SIG-M5 treated with dmso at 0.1 percent for 504 hours (cell line): ENCODE measurements at regions not wholly inside any gene's neighbourhood (a gene's known extent, or its start where the extent isn't known, plus 50 kb on each side); places are given as distances from the start of the nearest gene placed in this dataset.

Source experiments
- DNase-seq: peaks from one replicate; lab custom pipeline; 2025; ENCODE audit not compliant: unreplicated experiment; lab: John Stamatoyannopoulos, UW

DNA sequence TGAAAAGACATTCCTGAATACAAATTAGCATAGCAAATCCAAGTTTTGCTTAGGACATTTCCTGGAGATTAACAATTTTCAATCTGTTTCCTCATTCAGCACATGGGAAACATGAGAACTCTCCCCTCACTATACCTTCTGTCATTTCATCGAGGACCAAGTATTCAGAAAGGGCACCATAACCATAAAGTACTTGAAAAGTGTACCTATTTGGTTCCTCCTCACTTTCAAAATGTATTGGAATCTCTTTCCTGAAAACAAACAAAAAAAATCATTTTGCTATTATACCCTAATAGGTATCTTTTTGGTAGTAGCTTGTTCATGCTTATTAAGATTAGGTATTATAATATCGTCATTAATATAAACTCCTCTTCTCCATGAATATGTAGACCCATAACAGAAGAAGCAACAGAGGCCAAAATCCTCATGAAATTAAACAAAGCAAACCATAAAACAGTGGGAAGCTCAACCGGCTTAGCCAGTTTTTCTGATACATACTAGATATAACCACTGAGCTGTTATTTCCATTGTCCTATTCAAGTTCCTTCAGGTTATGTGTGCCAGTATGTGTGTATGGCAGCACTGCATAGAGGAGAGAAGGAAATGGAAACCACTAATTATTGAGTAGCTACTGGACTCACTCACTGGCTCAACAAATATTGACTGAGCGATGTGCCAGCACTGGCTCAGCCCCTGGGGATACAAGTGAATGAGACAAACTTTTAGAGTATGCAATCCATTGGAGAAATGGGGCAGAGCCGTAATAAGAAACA lies 274.0 kb downstream of the MAFB start:
- peak; percentile 40 for DNase-seq

DNA sequence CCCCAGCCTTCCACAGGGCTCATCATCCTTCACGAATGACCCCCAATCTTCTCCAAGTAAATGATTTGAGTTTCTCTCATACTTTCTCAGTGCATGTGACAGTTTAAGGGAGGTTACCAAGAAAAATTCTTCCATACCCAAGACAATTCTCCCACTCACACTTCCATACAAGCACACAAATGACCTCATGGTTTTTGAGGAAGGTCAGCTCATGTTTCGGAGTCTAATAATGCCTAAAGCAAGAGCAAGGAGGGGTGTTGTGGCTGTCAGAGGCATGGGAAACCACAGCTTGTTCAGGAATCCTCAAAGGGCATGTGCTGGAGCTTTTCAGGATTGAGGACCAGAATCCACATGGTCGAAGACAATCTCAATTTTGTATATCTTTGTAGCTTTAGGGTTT lies 279.0 kb downstream of the MAFB start:
- DNase-seq = no peak

DNA sequence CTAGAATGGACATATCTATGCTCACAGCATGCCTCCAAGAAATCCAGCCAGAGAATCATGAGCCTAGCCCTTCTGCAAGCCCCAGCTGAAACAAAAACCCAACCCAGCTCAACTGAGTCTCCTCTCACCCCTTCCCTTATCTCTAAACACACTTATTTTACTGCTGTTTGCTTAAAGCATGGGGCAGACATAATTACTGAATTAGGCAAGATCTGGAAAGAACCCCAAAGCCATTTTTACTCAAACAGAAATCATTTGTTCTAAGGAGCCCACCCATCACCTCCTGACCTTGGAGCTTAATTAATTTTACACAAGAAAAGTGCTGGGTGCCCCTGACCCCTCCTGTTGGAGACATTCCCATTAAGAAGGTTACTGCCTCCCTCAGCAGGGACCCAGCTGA lies 291.6 kb downstream of the MAFB start:
- DNase-seq = no peak

DNA sequence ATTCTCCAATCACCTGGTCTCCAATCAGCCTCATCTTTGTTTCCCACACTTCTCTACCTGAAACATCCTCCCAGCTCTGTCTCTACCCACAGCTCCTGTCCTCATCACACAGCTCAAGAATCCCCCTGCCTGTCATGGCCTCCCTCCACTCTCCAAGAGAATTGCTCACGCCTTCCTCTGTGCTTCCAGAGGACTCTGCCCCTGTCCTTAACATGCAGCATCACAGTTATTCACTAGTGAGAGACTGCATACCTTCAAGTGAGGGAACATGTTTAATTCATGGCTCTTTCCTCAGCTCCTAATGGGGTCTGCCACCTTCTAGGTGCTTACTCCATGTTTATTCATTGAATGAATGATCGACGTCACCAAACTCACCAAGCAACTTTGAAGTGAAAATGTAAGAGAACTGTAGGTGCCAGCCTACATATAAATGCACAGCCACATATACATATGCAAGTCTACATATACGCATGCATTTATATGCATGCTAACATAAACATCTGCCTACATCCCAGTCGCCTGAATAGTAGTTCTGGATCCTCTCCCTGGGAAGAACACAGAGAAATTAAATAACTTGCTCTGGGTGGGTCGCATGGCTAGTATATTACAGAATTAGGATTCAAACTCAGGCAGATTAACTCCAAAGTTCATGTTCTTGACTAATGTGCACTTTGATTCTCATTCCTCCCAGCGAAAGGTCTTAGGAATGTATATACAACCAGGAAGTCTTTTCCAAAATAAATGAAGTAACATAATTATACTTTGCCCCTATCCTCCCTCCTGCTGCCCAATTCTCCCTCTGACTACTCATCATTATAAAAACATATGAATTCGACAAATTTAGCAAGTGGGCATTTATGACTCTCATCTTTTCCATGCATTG lies 295.6 kb downstream of the MAFB start:
- no peak for DNase-seq

DNA sequence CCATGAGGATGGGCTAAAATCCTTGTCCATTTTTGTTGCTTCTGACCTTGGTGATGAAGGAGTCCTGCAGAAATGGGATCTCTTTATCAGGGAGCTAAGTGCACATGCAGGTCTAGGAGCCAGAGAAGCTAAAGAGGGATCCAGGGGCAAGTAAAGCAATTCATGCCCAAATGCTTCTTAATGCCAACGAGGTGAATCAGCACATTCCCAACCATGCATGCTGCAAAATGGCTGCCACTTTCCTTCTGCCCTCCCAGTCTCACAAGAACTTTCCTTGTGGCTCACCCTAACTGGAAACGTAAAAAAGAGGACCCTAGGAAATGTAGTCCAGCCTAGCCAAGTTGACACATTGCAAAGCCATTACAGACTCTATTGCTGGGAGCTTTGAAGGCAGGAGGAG lies 298.4 kb downstream of the MAFB start:
- no peak for DNase-seq

DNA sequence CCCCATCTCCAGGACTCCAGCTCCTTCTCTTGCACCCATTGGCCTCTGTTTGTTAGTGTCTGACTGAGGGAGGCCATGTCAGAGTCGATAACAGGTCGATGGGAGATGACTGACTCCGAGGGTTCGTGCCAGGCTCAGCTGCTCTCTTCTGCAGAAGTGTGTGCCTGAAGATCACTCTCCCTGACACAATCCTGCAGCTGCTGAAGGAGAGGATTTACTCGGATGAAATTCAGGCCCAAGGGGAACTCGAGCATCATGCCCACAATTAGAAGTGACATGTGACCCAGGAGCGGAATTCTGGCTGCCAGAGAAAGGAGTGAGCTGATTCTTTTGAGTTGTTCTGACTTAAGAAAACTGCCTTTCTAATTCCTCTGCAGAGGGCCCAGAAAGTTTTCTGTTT lies 318.2 kb downstream of the MAFB start:
- DNase-seq = no peak

DNA sequence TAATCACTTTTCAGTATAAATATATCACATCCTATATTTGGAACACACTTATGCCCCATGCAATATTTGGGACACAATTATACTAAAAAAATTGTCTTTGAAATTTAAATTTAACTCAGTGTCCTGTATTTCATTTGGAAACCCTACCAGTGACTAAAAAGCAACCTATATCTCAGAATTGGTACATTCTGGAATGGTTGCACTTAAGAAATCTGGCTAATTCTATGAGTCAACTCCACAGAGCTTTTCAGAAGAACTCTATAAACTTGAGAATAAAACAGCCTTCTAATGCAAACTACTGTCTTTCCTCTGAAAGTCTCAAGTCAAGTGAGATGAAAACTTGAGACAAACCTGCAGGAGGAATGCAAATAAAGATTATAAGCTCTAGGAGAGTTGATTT lies 320.2 kb downstream of the MAFB start:
- DNase-seq = no peak

DNA sequence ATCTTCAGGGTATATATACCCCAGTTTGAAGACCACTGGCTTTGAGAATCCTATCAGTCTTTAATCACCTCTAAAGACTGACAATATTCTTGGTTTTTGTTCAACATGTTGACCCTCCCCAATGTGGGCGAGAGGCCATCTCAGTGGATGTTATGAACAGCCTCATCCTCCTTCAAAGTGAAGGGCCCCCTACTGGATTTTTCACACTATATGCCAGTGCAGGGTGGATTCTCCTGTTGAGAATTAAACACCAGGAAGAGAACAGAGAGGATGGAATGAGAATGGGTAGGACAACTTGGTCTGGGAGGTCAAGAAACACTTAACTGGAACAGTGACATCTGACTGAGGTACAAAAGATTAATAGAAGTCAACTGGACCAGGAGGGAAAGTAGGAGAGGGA lies 327.1 kb downstream of the MAFB start:
- no peak for DNase-seq

DNA sequence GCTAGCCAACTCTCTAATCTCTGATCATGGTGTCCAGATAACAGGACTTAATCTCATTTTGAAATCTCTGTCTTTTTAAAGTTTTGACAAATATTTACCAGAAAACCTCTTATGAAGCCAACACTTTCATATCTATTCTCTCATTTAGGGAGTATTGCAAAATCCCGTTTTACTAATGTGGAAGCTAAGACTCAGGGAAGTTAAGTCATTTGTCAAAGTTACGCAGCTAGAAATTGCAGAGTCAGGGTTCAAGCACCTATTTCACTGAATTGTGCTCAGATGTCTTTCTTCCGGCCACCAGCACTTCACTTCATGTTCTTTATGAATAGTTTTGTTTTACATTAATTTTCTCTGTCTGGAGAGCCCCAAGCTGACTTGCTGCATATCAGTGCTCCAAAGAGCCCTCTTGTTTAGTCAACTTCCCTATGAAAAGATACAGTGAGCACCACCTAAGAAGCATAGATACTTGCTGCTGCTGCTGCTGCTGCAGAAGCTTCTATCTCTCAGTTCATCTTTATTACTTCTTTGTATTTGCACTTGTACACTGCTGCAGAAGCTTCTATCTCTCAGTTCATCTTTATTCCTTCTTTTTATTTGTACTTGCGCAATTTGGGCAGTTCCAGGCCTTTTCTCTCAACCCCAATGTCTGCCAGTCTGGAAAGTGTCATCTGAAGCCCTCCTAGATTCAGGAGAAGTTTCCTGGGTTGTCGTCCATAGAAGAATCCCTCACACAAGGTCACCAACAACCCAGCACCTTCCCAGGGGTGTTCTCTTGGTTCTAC lies 329.7 kb downstream of the MAFB start:
- peak; percentile 19 for DNase-seq

DNA sequence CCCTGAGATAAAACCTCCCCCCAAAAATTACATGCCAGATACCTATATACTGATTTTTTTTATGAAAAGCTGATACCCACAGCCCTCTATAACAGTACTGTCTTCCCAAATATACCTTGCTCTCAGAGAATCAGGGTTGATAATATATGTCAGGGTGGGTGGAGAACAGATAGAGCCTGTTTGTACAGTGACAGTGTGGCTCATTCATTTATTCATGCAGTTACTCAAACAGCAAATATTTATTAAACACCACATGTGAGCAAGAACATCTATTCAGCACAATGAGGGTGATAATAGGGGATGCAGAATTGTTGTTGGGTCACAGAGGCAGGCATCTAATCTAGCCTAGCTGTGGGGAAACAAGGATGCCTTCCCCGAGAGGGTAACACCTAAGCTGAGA lies 334.2 kb downstream of the MAFB start:
- no peak for DNase-seq

DNA sequence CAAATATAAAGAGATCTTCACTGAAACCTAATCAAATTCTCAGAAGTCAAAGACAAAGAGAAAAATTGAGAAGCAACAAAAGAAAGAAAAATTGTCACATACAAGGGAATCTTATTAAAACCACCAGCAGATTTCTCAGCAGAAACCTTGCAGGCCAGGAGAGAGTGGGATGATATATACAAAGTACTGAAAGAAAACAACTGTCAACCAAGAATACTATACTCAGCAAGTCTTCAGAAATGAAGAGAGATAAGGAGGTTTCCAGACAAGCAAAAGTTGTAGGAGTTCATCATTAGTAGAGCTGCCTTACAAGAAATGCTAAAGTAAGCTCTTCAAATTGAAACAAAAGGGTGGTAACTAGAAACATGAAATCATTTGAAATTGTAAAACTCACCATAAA lies 345.6 kb downstream of the MAFB start:
- DNase-seq = no peak

DNA sequence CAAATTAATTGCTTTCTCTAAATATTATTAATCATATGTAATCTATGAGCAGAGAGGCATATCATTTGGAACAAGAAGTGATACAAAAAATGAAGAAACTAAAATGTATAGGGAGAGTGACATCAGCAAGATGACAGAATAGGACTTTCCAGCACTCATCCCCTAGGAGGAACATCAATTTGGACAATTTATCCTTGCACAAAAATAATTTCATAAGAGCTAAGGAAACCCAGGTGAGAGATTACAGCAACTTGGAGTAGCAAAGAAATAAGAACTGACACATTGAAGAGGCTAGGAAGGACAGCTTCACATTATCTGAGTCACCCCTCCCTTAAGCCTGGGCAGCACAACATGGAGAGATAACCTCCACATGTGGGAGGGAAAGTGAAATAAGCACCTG lies 347.5 kb downstream of the MAFB start:
- no peak for DNase-seq

DNA sequence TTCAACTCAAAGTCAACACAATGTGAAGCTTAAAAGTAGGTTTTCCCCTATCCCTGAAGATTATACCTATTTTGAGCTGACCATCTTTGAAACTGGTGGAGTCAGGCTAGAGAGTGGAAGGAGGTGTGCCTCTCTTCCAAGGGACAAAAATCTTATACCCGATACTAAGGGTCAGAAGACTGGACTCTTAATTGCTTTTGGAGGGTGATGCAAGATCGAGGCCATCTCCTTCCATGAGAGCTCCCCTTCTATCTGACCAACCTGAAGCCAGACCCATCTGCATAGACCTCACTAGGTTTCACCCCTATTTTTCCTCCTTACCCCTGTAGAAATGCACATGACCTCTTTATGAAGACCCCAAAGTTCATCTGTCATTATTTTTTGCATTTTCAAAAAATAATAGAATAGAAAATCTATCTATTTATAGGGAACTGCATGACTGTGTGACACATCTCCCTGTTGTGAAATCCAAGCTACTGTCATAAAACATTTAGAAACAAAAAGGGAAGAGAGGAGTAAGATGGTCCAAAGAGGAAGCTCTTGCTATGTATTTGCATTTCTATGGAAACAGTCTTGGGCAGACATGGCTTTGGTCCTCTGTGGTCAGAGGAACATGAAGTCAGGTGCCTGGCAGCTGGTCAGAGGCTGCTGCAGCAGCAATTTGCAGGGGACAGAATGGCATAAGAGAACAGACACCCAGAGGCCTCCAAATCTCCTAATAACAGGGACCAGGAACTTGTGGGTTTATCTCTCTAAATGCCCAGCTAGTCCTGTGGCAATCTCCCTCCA lies 349.2 kb downstream of the MAFB start:
- DNase-seq = peak; percentile 97

DNA sequence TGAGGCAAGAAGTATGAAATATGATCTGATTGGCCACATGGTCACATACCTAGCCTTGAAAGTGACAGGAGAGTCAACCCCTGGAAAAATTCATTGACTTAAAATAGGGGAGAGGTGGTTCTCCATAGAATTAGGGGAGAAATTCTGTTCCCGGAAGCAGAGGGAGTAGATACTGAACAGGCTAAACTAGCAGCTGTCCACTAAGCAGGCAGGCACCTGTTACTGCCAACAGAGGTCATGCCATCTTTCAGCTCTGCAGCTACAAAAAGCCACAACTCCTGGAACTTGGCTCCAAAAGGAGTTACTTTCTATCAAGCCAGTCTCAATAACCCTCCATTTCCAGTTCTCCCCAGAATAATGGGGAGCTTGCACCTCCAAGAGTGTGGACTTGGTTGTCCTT lies 352.5 kb downstream of the MAFB start:
- no peak for DNase-seq

DNA sequence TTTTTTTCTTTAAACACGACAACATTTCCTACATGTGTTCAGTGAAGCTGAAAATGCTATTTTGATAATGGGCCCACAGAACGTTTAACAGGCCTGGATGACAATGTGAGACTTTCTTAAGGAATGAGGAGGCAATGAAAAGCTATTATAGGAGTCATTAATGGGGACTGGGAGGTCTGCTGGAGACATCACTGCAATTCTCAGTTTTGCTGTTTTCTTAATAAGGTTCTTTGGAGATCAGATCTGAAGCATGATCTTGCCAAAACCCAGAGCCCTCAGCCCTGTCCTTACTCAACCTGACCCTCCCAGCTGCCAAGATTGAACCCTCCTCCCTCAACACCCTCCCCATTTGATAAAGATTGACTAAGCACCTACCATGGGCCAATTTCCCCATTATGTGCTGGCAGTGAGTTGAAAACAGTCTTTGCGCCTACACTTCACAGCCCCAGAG lies 353.1 kb downstream of the MAFB start:
- DNase-seq = no peak

DNA sequence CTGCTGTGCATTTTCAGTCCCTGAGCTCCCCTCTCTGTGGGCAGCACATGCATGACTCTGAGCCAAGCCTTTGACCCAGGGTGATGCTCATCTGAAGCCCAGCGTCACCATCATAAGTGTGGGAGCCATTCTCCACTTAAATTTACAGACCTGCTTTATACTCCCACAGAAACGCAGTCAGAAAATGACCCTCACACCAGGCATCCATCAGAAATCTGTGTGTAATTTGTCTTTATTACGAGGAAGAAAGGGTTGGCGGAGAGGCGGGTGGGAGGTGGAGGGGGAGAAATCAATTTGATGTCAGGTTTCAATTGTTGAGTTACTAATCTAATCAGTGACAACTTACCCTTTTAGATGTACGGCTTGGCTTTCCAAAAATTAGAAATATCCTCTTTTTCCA lies 353.6 kb downstream of the MAFB start:
- DNase-seq = no peak

DNA sequence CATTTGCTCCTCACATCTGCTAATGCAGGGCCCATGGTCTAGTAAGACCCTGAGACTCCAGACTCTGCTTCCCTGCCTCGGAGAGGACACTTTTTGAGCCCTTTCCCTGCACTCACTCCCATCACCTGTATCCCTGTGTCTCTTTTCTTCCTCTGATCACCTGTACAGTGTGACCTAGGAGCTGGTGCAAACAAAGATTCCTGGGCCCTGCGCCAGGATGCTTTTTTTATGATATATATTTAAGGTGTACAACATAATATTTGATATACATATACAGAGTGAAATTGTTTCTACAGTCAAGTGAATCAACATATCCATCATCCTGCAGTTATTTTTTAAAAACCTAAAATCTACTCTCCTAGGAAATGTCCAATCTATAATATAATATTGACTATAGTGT lies 355.4 kb downstream of the MAFB start:
- no peak for DNase-seq

DNA sequence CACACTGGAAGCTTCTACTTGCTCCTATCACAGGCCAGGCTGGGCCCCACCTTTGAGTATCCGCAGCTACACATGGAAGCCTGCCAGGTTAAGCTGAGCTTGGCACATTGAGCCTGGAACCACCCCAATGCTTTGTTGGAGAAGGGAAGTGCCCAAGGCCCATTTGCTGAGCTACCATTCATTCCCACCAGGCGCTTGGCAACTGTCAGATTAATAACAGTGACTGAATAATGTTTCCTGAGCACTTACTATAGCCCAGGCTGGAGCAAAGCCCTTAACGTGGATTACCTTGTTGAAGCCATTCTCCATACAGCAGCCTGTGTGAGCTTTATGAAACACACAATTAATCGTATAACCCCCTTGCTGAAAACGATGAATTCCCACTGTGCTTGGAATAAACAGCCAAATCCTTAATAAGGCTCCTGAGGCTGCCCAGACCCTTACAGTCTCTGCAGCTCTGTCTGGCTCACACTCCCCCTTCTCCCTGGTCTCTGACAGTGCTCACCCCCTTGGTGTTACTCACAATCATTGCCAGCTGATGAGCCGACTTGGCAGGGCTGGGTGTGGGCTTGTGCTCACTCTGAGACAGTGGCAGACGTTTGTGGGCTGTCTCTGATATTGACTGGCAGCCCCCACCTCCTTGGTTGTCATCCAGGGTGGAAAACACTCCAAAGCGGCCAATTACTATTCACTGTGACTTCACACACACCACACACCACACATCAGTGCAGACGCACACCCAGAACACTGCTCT lies 357.1 kb downstream of the MAFB start:
- no peak for DNase-seq

DNA sequence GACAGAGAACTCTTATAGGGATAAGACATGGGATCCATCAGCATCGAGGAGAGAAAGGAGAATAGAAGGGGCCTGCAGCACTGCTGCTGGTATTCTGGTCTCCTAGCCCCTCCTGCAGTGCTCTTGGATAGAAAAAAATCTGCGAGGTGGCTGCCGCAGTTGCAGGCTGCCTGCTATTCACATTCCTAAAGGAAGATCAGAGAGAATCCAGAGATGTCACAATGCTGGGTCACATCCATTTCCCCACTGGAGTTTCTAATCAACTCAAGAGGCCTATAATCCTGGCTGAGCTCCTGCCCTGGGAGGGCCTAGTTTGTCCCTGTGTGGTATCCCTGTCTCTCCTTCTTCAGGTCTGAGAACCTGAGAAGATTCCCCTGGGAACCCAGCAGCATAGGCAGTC lies 357.8 kb downstream of the MAFB start:
- DNase-seq = no peak

DNA sequence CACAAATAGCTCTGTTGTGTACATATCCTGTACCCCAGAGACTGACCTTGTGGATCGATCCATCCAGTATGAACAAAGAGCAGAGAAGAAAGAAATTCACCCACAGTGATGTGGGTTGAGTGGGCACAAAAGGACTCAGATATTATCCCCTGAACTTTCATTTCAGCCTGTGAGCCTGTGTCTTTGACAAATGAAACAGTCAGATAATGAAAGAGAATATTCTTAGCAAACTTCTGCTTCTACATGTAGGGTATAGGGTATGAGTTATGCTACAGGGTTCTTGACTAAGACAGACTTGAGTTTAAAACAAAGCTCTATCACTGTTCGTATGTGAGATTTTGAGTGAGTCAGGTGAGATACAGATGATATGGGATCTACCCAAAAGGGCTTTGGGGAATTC lies 359.7 kb downstream of the MAFB start:
- DNase-seq = no peak
